BJ (cell line): ENCODE measurements at regions not wholly inside any gene's neighbourhood (a gene's known extent, or its start where the extent isn't known, plus 50 kb on each side); places are given as distances from the start of the nearest gene placed in this dataset.
"Not testable (repeated sequence)": the region's sequence is repeated elsewhere in the genome, so short reads cannot be mapped to it uniquely, and the experiment has no call there.

Experiments used
- CTCF ChIA-PET: fragments of 350-600 bp; formaldehyde crosslinking; extraction: SDS; loops from one replicate; lab custom pipeline; 2021; ENCODE audit warnings: antibody characterized with exemption, inconsistent platforms; lab: Yijun Ruan, JAX
- POLR2A ChIA-PET: fragments of 300-600 bp; sonication (Branson Sonifier 250); formaldehyde crosslinking; extraction: SDS; loops from one replicate; lab custom pipeline; 2021; ENCODE audit warnings: antibody characterized with exemption; lab: Charles Lee
- DNase-seq: peaks from one replicate; pipeline ENCODE4 v3.0.0-alpha.2; 2011; ENCODE audit warnings: low read depth
- H3K27me3 ChIP-seq: 2 replicates; pipeline ENCODE4 v1.6.0; 2011; ENCODE audit warnings: low read length; ENCODE audit not compliant: control insufficient read depth, insufficient read depth
- H3K36me3 ChIP-seq: 2 replicates; pipeline ENCODE4 v1.5.1; 2011; ENCODE audit warnings: low read length; ENCODE audit not compliant: control insufficient read depth, insufficient read depth
- H3K4me3 ChIP-seq: 2 replicates; pipeline ENCODE4 v1.5.1; 2011; ENCODE audit warnings: low read depth, mild to moderate bottlenecking, control low read depth, low read length
- CTCF ChIP-seq: IDR thresholded peaks from 2 replicates; pipeline ENCODE4 v1.5.1; 2011; ENCODE audit warnings: low read depth, mild to moderate bottlenecking, control low read depth, inconsistent platforms, low read length, moderate library complexity; ENCODE audit not compliant: insufficient read depth

- POLR2A ChIA-PET, H3K27me3 ChIP-seq, H3K36me3 ChIP-seq, H3K4me3 ChIP-seq, CTCF ChIA-PET, DNase-seq: not testable (repeated sequence)
These were observed 955.8 kb downstream of the TMEM121 start for GRCh38 chr14:106482213-106482612.

- ChIA-PET POLR2A (no interaction called here), CTCF (no interaction called here)
- Histone ChIP-seq H3K4me3 (no peak overlapping the region), H3K27me3 (no peaks in the 10 kb centered on the region), H3K36me3 (no peaks in the 10 kb centered on the region)
- DNase-seq, result no peak
- TF ChIP-seq CTCF, result no peak
These were observed 961.2 kb downstream of the TMEM121 start for GRCh38 chr14:106487600-106487999.

- Histone ChIP-seq H3K27me3 (no peaks in the 10 kb centered on the region), H3K4me3 (no peak overlapping the region), H3K36me3 (no peaks in the 10 kb centered on the region)
- DNase-seq, result no peak
- ChIA-PET CTCF (no interaction called here), POLR2A (no interaction called here)
- TF ChIP-seq CTCF, result no peak
These were observed 961.9 kb downstream of the TMEM121 start for GRCh38 chr14:106488291-106488690.

GRCh38 chr14:106489112-106489881, 962.9 kb downstream of the TMEM121 start:
- DNase-seq, result no peak
- POLR2A ChIA-PET, result no interaction called here
- Histone ChIP-seq H3K36me3 (no peaks in the 10 kb centered on the region), H3K4me3 (no peak overlapping the region), H3K27me3 (no peaks in the 10 kb centered on the region)
- TF ChIP-seq CTCF, result no peak
- CTCF ChIA-PET, result no interaction called here

GRCh38 chr14:106490442-106490841, 964.1 kb downstream of the TMEM121 start:
- no peaks in the 10 kb centered on the region for H3K36me3 ChIP-seq
- POLR2A ChIA-PET, result no interaction called here
- TF ChIP-seq CTCF, result no peak

GRCh38 chr14:106491851-106492250, 965.5 kb downstream of the TMEM121 start:
- Histone ChIP-seq H3K4me3 (no peak overlapping the region), H3K36me3 (no peaks in the 10 kb centered on the region), H3K27me3 (no peaks in the 10 kb centered on the region)
- no peak for TF ChIP-seq CTCF
- ChIA-PET POLR2A (no interaction called here), CTCF (no interaction called here)
- no peak for DNase-seq

More at GRCh38 chr14:106490442-106490841, 964.1 kb downstream of the TMEM121 start:
- Histone ChIP-seq H3K27me3 (no peaks in the 10 kb centered on the region), H3K4me3 (no peak overlapping the region)
- CTCF ChIA-PET, result no interaction called here
- no peak for DNase-seq
